A673 (cell line): ENCODE measurements at regions not wholly inside any gene's neighbourhood (a gene's known extent, or its start where the extent isn't known, plus 50 kb on each side); places are given as distances from the start of the nearest gene placed in this dataset.

Experiments
- BruUV-seq: library from RNA; stranded (reverse); fragments of 400-500 nt; replicated peaks from 2 replicates; lab custom pipeline; 2021; lab: Mats Ljungman, UMichigan
- CTCF ChIA-PET: fragments of 300-600 bp; sonication (Branson Sonifier 250); formaldehyde crosslinking; loops from one replicate; lab custom pipeline; 2022; ENCODE audit warnings: antibody characterized with exemption; lab: Charles Lee
- POLR2A ChIA-PET: fragments of 300-600 bp; sonication (Branson Sonifier 250); formaldehyde crosslinking; loops from one replicate; lab custom pipeline; 2022; ENCODE audit warnings: antibody characterized with exemption; ENCODE audit not compliant: low non-redundant PET; lab: Charles Lee
- DNase-seq: peaks from one replicate; pipeline ENCODE4 v3.0.0-alpha.2; 2015; ENCODE audit warnings: low spot score
- H3K27ac ChIP-seq: fragments of 200-600 bp; sonication (generic); 2 replicates; pipeline ENCODE4 v1.5.1; 2016; ENCODE audit warnings: mixed run types, low read depth, mild to moderate bottlenecking, mixed read lengths, antibody characterized with exemption, low read length; ENCODE audit not compliant: poor library complexity, severe bottlenecking
- H3K27me3 ChIP-seq: fragments of 200-600 bp; sonication (generic); replicated peaks from 2 replicates; pipeline ENCODE4 v1.6.1; 2017; ENCODE audit warnings: mixed run types, low read depth, mild to moderate bottlenecking, mixed read lengths, antibody characterized with exemption, low read length; ENCODE audit not compliant: insufficient read depth, poor library complexity
- H3K36me3 ChIP-seq: fragments of 200-600 bp; sonication (generic); 2 replicates; pipeline ENCODE4 v1.6.1; 2016; ENCODE audit warnings: mixed run types, mild to moderate bottlenecking, mixed read lengths, antibody characterized with exemption, low read length; ENCODE audit not compliant: insufficient read depth, poor library complexity, severe bottlenecking
- H3K4me1 ChIP-seq: fragments of 200-600 bp; sonication (generic); 2 replicates; pipeline ENCODE4 v1.6.1; 2017; ENCODE audit warnings: mixed run types, mild to moderate bottlenecking, mixed read lengths, antibody characterized with exemption, low read length; ENCODE audit not compliant: insufficient read depth, poor library complexity, severe bottlenecking
- H3K4me3 ChIP-seq: fragments of 200-600 bp; sonication (generic); 2 replicates; pipeline ENCODE4 v1.5.1; 2016; ENCODE audit warnings: low read depth, mixed run types, mild to moderate bottlenecking, mixed read lengths, low read length; ENCODE audit not compliant: poor library complexity, severe bottlenecking
- H3K9me3 ChIP-seq: fragments of 200-600 bp; sonication (generic); 2 replicates; pipeline ENCODE4 v1.6.1; 2016; ENCODE audit warnings: mixed run types, low read depth, mild to moderate bottlenecking, mixed read lengths, antibody characterized with exemption, low read length; ENCODE audit not compliant: poor library complexity, severe bottlenecking
- EZH2 ChIP-seq: fragments of 200-600 bp; sonication (generic); IDR thresholded peaks from 2 replicates; pipeline ENCODE4 v1.6.1; 2017; ENCODE audit warnings: borderline replicate concordance, low read depth, mild to moderate bottlenecking, mixed read lengths, antibody characterized with exemption, low read length; ENCODE audit not compliant: poor library complexity, severe bottlenecking
- intact Hi-C: fragments of 100-400 bp; cut with micrococcal nuclease; formaldehyde crosslinking; loops from one replicate; pipeline ENCODE4 v1.10.0; 2022; ENCODE audit not compliant: unreplicated experiment
- TF ChIP-seq, protein P1 (sequence below): fragments of 300-800, 200-600 bp; sonication (generic); conservative IDR thresholded peaks from 2 replicates; pipeline ENCODE4 v1.5.1; 2017; ENCODE audit warnings: low read depth, mild to moderate bottlenecking, antibody characterized with exemption, low read length, moderate library complexity, mixed read lengths

GRCh38 chr7:42456267-42456666, 219.3 kb upstream of the GLI3 start:
- H3K4me3 ChIP-seq: no peak overlapping the region
- peak; percentile 12 for DNase-seq
- no peak for TF ChIP-seq EZH2
- TF ChIP-seq, protein P1, sequence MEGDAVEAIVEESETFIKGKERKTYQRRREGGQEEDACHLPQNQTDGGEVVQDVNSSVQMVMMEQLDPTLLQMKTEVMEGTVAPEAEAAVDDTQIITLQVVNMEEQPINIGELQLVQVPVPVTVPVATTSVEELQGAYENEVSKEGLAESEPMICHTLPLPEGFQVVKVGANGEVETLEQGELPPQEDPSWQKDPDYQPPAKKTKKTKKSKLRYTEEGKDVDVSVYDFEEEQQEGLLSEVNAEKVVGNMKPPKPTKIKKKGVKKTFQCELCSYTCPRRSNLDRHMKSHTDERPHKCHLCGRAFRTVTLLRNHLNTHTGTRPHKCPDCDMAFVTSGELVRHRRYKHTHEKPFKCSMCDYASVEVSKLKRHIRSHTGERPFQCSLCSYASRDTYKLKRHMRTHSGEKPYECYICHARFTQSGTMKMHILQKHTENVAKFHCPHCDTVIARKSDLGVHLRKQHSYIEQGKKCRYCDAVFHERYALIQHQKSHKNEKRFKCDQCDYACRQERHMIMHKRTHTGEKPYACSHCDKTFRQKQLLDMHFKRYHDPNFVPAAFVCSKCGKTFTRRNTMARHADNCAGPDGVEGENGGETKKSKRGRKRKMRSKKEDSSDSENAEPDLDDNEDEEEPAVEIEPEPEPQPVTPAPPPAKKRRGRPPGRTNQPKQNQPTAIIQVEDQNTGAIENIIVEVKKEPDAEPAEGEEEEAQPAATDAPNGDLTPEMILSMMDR: no peak
- CTCF ChIA-PET: no interaction called here
- no peaks in the 10 kb centered on the region for H3K27me3 ChIP-seq
- POLR2A ChIA-PET: no interaction called here
- H3K36me3 ChIP-seq: no peaks in the 10 kb centered on the region
- peaks cover 9% of the 10 kb centered on the region for H3K4me1 ChIP-seq
- BruUV-seq: no TSS peak
- H3K27ac ChIP-seq: no peak overlapping the region
- intact Hi-C loops: no loop called here
- no peaks in the 10 kb centered on the region for H3K9me3 ChIP-seq

DNA sequence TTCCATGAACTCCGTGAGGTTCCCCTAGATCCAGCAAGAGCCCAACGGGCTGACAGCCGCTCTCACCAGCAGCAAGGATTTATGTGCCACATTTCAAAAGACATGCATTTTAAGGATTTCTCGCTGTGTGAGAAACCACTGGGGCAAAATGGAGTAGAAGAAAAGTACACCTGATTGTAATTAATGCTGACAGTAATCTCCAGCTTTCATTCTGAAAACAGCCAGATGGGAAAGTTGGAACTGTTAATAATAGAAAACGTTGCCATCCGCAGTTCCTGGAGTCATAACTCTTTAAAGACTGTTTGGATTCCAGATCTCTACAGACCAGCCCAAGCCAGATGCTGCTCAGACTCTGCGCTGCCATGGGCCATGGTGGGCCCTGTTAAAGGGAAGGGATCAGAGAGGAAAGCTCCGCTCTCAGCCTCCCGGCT, 216.9 kb upstream of the GLI3 start:
- intact Hi-C loops: no loop called here
- peaks cover 9% of the 10 kb centered on the region for H3K4me1 ChIP-seq
- no peak overlapping the region for H3K4me3 ChIP-seq
- H3K9me3 ChIP-seq: no peaks in the 10 kb centered on the region
- ChIA-PET POLR2A (no interaction called here), CTCF (no interaction called here)
- TF ChIP-seq, protein P1: no peak
- no peak for TF ChIP-seq EZH2
- peak; percentile 30 for DNase-seq
- BruUV-seq: no TSS peak
- peak overlapping the region; percentile 50 for H3K27ac ChIP-seq
- H3K27me3 ChIP-seq: no peaks in the 10 kb centered on the region
- H3K36me3 ChIP-seq: no peaks in the 10 kb centered on the region

DNA sequence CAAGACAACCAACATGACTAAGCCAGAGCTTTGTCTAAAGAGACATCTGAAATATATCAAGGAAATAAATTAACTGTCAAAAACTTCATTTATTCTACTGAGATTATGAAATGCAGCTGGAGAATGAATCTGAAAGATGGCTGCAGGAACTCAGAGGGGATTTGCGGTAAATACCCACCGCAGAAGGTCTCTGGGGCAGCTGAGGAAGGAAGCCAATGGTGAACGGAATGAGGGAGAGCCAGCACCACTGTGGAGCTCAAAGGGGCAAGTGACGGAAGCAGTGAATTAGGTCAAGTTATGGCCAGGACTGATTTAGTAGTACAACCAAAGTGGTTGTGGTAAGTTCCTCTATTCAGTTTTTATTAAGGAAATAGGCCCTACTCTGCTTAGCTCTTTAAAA, 215.3 kb upstream of the GLI3 start:
- Histone ChIP-seq H3K9me3 (no peaks in the 10 kb centered on the region), H3K27me3 (no peaks in the 10 kb centered on the region), H3K27ac (no peak overlapping the region), H3K36me3 (no peaks in the 10 kb centered on the region), H3K4me3 (no peak overlapping the region), H3K4me1 (peaks cover 9% of the 10 kb centered on the region)
- DNase-seq: no peak
- intact Hi-C loops: no loop called here
- BruUV-seq: no TSS peak
- TF ChIP-seq, protein P1: no peak
- CTCF ChIA-PET: no interaction called here
- POLR2A ChIA-PET: no interaction called here
